ENCODE measurements at regions not wholly inside any gene's neighbourhood (a gene's known extent, or its start where the extent isn't known, plus 50 kb on each side); places are given as distances from the start of the nearest gene placed in this dataset.

GRCh38 chr13:84272877-84273562, 390.7 kb upstream of the SLITRK1 start:
- TF ChIP-seq CTCF (conservative IDR thresholded peaks at IDR 0.05; ENCODE audit: low read depth, low read length): no peak

GRCh38 chr13:84265257-84265764, 383.0 kb upstream of the SLITRK1 start:
- no peak for DNase-seq (ENCODE audit: low read depth)
- no peak overlapping the region for H3K4me3 ChIP-seq (ENCODE audit: low read length)
- no peak for TF ChIP-seq CTCF (conservative IDR thresholded peaks at IDR 0.05; ENCODE audit: low read depth, low read length)

More at GRCh38 chr13:84272877-84273562, 390.7 kb upstream of the SLITRK1 start:
- DNase-seq (ENCODE audit: low read depth): no peak
- no peak overlapping the region for H3K4me3 ChIP-seq (ENCODE audit: low read length)

GRCh38 chr13:84263354-84264069, 381.2 kb upstream of the SLITRK1 start:
- DNase-seq (ENCODE audit: low read depth): no peak
- H3K4me3 ChIP-seq (ENCODE audit: low read length): no peak overlapping the region
- TF ChIP-seq CTCF (conservative IDR thresholded peaks at IDR 0.05; ENCODE audit: low read depth, low read length): no peak

- TF ChIP-seq CTCF (conservative IDR thresholded peaks at IDR 0.05; ENCODE audit: low read depth, low read length): no peak
- no peak for DNase-seq (ENCODE audit: low read depth)
- H3K4me3 ChIP-seq (ENCODE audit: low read length): no peak overlapping the region
Measured at GRCh38 chr13:84255226-84255797, 373.0 kb upstream of the SLITRK1 start.

GRCh38 chr13:84249463-84249862, 367.2 kb upstream of the SLITRK1 start:
- DNase-seq (ENCODE audit: low read depth): no peak
- TF ChIP-seq CTCF (conservative IDR thresholded peaks at IDR 0.05; ENCODE audit: low read depth, low read length): no peak
- H3K4me3 ChIP-seq (ENCODE audit: low read length): no peak overlapping the region

- H3K4me3 ChIP-seq (ENCODE audit: low read length): no peak overlapping the region
- TF ChIP-seq CTCF (conservative IDR thresholded peaks at IDR 0.05; ENCODE audit: low read depth, low read length): no peak
- no peak for DNase-seq (ENCODE audit: low read depth)
Measured at GRCh38 chr13:84243340-84243739, 361.1 kb upstream of the SLITRK1 start.

Data from retinal pigment epithelial cell (primary cell).